KOPT-K1 (cell line): ENCODE measurements at regions not wholly inside any gene's neighbourhood (a gene's known extent, or its start where the extent isn't known, plus 50 kb on each side); places are given as distances from the start of the nearest gene placed in this dataset.

Experiments
- H3K27ac ChIP-seq: fragments of 200-600 bp; sonication (generic); 2 replicates; pipeline ENCODE4 v1.5.1; 2016; ENCODE audit warnings: antibody characterized with exemption, mild to moderate bottlenecking, low read depth, low read length; ENCODE audit not compliant: poor library complexity, severe bottlenecking
- H3K36me3 ChIP-seq: fragments of 200-600 bp; sonication (generic); 2 replicates; pipeline ENCODE4 v1.5.1; 2017; ENCODE audit warnings: antibody characterized with exemption, mild to moderate bottlenecking, low read length, moderate library complexity; ENCODE audit not compliant: insufficient read depth
- H3K9me3 ChIP-seq: fragments of 200-600 bp; sonication (generic); 2 replicates; pipeline ENCODE4 v1.5.1; 2017; ENCODE audit warnings: antibody characterized with exemption, low read length, mild to moderate bottlenecking; ENCODE audit not compliant: insufficient read depth, poor library complexity, severe bottlenecking

DNA sequence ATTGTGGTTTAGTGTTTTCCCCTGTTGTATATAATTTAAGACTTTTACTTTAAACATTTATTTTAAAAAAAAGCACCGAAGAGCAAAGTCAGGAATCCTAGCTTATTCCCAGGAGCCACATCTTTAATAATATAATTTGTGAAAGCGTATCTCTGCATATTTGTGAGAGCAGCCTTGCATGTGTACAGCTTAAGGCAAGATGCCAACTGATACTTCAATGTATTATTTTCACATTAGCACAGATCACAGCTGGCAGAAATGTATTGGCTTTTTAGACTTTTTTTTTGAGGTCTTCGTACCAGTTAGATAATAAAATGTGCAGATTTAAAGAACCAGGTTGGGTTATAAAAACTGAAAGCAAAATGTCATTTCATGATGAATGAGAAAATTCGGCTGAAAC lies 845.7 kb upstream of the POT1 start:
- no peaks in the 10 kb centered on the region for H3K9me3 ChIP-seq
- no peaks in the 10 kb centered on the region for H3K36me3 ChIP-seq
- H3K27ac ChIP-seq, result no peak overlapping the region

DNA sequence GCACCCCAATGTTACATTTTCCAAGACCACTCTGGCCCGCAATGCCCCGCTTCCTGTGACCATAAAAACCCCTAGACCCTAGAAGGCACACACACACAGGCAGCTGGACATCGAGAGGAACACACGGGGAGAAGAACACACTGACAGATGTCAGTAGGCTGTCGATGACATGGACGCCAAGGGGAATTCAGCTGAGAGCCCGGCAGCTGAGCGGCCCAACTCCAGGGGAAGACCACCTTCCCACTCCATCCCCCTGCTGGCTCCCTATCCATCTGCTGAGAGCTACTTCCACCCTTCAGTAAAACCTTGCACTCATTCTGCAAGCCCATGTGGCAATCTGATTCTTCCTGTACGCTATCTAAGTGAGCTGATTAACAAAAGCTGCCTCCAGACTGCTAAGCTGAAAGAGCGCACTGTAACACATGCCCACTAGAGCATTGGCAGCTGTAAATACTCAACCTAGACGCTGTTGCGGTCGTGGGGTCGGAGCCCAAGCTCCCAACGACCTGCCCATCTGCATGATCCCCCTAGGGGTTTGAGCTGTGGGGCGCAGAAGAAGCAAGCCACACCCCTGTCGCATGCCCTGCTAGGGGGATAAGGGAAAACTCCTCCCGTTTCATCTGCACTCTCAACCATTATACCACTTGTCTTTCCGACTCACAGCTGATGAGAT lies 843.6 kb upstream of the POT1 start:
- H3K9me3 ChIP-seq, result no peaks in the 10 kb centered on the region
- no peaks in the 10 kb centered on the region for H3K36me3 ChIP-seq
- H3K27ac ChIP-seq, result no peak overlapping the region

GRCh38 chr7:125747966-125748365 lies 818.3 kb upstream of the POT1 start:
- Histone ChIP-seq H3K36me3 (no peaks in the 10 kb centered on the region), H3K27ac (no peak overlapping the region), H3K9me3 (no peaks in the 10 kb centered on the region)

- H3K27ac ChIP-seq, result no peak overlapping the region
- no peaks in the 10 kb centered on the region for H3K36me3 ChIP-seq
- no peaks in the 10 kb centered on the region for H3K9me3 ChIP-seq
These were observed 816.9 kb upstream of the POT1 start for GRCh38 chr7:125746510-125746909.

- H3K27ac ChIP-seq, result no peak overlapping the region
- H3K9me3 ChIP-seq, result no peaks in the 10 kb centered on the region
- H3K36me3 ChIP-seq, result no peaks in the 10 kb centered on the region
These were observed 797.6 kb upstream of the POT1 start for GRCh38 chr7:125727215-125727614.

- Histone ChIP-seq H3K36me3 (no peaks in the 10 kb centered on the region), H3K9me3 (no peaks in the 10 kb centered on the region), H3K27ac (no peak overlapping the region)
These were observed 766.0 kb upstream of the POT1 start for GRCh38 chr7:125695626-125696025.

GRCh38 chr7:125683156-125683555 lies 753.5 kb upstream of the POT1 start:
- H3K9me3 ChIP-seq, result no peaks in the 10 kb centered on the region
- H3K36me3 ChIP-seq, result no peaks in the 10 kb centered on the region
- H3K27ac ChIP-seq, result no peak overlapping the region

GRCh38 chr7:125681508-125681907 lies 751.9 kb upstream of the POT1 start:
- Histone ChIP-seq H3K27ac (no peak overlapping the region), H3K9me3 (no peaks in the 10 kb centered on the region), H3K36me3 (no peaks in the 10 kb centered on the region)

DNA sequence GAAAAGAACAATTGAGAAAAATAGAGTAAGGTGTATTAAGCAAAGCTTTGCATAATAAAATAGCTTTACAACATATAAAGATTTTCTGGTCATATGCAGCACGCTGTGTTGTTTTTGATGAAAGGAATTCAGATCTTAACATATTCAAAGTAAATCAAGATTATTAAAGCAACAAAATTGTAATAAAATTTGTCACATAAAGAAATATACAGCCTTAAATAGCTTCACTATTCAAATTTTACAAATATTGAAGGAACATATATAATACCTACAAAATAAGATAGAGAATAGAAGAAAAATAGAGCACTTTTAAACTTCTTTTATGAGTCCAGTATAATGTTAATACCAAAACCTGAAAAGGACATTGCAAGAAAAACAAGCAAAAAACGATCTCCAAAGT lies 749.1 kb upstream of the POT1 start:
- no peaks in the 10 kb centered on the region for H3K9me3 ChIP-seq
- H3K27ac ChIP-seq, result no peak overlapping the region
- no peaks in the 10 kb centered on the region for H3K36me3 ChIP-seq

- Histone ChIP-seq H3K9me3 (no peaks in the 10 kb centered on the region), H3K36me3 (no peaks in the 10 kb centered on the region), H3K27ac (no peak overlapping the region)
These were observed 746.0 kb upstream of the POT1 start for GRCh38 chr7:125675640-125676039.

DNA sequence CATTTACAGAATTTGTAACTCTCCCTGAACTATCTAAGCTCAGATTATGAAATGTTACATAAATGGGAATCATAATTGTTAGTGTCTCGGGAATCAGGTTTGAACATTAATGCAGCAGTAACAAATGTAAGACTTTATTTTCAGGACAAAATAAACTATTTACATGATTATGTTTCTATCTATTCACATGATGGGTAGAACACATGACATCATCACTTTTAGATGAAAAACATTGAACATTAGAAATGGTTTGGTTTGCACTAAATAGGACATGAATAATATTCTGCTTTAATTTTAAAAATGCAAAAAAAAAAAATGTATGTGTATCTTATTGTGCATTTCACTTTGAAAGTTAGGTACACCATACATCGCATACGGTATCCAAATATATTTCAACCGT lies 745.5 kb upstream of the POT1 start:
- H3K9me3 ChIP-seq, result no peaks in the 10 kb centered on the region
- H3K27ac ChIP-seq, result no peak overlapping the region
- H3K36me3 ChIP-seq, result no peaks in the 10 kb centered on the region

DNA sequence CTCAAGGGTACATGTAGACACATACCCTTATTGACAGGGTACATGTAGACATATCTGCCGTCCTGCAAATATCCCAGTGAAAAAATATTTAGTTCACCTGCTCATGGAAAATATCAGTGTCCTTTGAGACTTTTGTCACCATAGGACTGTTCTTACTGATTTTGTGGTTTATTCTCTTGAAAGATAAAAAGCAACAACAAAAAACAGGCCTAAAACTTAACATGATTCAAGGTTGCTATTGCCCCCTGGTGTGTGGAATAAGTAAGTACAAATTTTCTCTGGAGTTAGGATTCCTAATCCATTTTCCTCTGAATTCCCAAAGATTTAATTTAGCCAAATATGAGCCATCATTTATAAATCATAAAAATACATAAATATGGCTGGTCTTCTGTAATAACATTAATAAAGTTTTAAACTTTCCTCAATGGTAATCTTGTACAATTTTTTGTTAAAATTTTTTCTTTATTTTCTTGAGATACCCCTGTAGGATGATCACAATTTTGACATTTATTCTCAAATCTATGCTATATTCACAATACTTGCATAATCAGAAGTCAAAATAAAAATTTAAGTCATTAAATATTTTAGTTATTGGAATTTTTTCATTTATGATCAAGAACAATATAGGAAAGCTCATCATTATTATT lies 741.4 kb upstream of the POT1 start:
- Histone ChIP-seq H3K9me3 (no peaks in the 10 kb centered on the region), H3K36me3 (no peaks in the 10 kb centered on the region), H3K27ac (no peak overlapping the region)

DNA sequence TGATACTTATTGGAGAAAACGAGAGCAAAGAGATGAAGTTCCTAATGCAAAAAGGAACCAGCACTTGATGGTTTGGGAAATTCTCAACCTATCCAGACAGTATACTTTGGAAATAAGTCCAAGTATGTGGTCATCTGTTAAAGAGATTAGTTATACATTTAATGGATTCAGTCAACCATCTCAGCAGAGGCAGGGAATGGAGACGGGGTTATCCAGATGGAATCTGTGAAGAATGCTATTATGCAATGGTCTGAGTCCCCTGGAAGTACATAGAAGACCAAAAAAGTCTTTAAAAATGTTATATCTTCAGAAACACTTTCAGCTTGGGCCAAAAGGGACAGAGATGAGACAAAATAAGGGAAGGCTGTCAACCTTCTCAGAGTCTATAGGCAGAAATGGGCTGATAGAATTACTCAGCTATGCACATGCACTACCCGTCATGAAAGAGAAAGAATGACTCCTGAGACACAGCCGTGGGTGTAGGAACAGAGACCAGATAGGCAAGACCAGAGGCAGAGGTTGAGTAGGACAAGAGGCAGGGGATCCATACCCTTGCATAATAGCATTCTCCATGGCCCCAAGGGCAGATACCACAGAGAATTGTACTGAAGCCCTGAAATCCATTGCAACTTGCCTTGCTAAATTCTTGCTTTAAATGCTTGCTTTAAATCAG lies 738.8 kb upstream of the POT1 start:
- H3K9me3 ChIP-seq, result no peaks in the 10 kb centered on the region
- H3K27ac ChIP-seq, result no peak overlapping the region
- H3K36me3 ChIP-seq, result no peaks in the 10 kb centered on the region

DNA sequence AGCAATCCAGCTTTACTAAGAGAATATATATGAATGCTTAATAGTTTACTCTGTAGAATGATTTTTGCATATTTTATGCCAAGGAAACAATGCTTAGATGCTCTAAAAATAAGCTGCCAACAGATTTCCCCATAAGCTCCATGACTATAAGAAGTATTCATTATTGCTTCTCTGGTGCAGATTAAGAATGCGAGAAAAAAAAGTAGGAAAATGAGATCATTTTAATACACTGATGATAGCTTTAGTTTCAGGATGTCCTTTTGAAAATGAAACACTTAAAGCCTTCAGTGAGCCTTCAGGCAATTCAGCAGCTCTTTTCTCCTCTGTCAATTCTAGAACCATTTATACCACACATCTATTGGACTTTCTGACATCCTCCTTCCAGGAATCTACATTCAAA lies 735.0 kb upstream of the POT1 start:
- Histone ChIP-seq H3K9me3 (no peaks in the 10 kb centered on the region), H3K36me3 (no peaks in the 10 kb centered on the region), H3K27ac (no peak overlapping the region)

GRCh38 chr7:125663961-125664360 lies 734.3 kb upstream of the POT1 start:
- H3K9me3 ChIP-seq, result no peaks in the 10 kb centered on the region
- H3K27ac ChIP-seq, result no peak overlapping the region
- H3K36me3 ChIP-seq, result no peaks in the 10 kb centered on the region

GRCh38 chr7:125661677-125662076 lies 732.1 kb upstream of the POT1 start:
- no peak overlapping the region for H3K27ac ChIP-seq
- no peaks in the 10 kb centered on the region for H3K36me3 ChIP-seq
- H3K9me3 ChIP-seq, result no peaks in the 10 kb centered on the region
